HG02571 (cell line): ENCODE measurements at regions not wholly inside any gene's neighbourhood (a gene's known extent, or its start where the extent isn't known, plus 50 kb on each side); places are given as distances from the start of the nearest gene placed in this dataset.
"Not testable (repeated sequence)": the region's sequence is repeated elsewhere in the genome, so short reads cannot be mapped to it uniquely, and the experiment has no call there.

Source experiments
- ATAC-seq: cut with Tn5 transposase; IDR thresholded peaks from one replicate; pipeline ENCODE4 v1.9.1; 2021; ENCODE audit warnings: mild to moderate bottlenecking, moderate library complexity; ENCODE audit not compliant: unreplicated experiment

DNA sequence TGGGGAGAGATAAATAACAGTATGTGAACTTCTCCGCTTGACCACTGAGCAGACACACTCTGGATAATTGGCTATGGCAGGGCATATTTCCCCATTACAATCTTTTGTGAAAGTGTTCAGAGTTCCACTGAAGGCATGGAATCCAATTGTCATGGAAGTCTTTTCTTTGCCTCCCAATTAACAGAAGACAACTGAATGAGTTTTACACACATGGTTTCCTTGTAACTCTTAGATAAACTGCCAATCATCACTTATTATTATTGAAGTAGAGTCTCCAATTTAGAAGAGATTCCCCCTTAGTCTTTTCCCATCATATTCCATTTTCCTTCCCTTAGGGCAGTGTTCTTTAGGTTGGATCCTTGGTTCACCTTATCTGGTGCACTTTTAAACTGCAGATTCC lies 308.3 kb downstream of the NR2F2 start:
- ATAC-seq: no peak

DNA sequence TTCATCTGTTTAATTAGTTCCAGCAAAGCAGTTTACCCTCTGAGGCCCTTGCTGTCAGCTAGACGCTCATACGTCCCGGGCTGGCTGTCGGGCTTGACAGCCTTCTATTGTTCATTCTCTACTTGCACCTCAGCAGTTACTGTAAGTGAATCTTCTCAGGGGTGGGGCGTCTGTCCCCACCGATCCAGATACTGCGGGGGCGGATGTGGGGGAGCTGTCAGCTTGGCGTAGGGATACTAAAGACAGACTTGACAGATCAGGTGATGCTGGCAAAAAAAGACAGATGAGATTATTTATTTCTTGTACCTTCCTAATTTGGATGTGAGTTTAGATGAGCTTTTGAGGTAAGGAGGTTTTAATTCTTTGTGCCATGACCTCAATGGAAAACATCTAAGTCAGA lies 315.3 kb downstream of the NR2F2 start:
- no peak for ATAC-seq

DNA sequence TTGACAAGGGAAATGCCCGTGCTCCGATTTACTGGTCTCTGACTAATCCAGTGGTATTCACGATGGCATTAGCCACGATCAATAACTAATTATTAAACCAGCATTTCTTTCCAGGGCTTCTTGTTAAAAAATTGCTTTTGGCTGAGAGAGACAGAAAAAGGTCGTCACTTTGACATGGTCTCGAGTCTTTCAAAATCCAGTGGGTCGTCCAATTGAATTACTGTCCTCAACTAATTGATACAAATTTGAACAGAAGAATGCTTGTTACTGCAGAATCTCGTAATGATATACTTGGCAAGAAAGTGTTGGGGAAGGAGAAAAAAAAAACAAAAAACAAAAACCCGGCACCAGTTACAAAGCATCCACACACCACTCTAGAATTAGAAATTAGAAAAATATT lies 318.4 kb downstream of the NR2F2 start:
- no peak for ATAC-seq

DNA sequence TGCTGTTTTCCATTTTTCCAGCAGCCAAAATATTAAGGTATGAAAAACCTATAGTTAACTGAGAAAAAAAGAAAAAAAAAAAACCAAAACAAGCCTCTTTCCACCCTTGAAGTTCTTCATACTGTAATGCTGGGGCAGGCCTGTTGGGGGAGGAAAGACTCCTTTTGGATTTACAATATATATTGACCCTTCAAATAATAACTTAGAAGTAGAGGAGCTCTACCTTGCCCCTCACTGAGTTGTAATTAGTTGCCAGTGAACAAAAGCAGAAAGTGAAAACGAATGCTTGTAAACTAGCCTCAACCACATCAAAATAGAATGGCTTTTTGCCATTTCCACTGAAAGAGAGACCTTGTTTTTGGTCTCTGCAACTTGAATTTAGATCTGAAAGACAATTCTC lies 326.6 kb downstream of the NR2F2 start:
- ATAC-seq: no peak

DNA sequence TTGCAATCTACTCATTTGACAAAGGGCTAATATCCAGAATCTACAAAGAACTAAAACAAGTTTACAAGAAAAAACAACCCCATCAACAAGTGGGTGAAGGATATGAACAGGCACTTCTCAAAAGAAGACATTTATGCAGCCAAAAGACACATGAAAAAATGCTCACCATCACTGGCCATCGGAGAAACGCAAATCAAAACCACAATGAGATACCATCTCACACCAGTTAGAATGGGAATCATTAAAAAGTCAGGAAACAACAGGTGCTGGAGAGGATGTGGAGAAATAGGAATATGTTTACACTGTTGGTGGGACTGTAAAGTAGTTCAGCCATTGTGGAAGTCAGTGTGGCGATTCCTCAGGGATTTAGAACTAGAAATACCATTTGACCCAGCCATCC lies 336.5 kb downstream of the NR2F2 start:
- ATAC-seq: not testable (repeated sequence)

DNA sequence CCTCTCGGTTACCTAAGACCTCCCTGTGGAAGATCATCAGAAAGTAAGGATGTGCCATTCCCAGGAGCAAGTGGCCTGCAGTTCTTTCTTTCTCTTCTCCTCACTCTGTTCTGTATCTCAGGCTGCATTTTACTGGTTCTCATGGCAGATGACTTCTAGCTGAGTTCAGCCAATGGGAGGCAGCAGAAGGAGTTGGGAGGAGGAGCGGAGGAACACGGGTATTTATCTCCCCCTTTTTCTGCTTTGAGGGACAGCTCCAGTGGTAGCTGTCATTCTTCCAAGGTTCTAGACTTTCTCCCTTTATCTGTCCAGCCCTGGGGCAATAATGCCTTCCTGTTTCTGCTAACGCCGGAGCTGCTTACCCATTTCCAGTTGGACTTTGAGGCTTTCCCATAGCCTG lies 339.9 kb downstream of the NR2F2 start:
- ATAC-seq: no peak

DNA sequence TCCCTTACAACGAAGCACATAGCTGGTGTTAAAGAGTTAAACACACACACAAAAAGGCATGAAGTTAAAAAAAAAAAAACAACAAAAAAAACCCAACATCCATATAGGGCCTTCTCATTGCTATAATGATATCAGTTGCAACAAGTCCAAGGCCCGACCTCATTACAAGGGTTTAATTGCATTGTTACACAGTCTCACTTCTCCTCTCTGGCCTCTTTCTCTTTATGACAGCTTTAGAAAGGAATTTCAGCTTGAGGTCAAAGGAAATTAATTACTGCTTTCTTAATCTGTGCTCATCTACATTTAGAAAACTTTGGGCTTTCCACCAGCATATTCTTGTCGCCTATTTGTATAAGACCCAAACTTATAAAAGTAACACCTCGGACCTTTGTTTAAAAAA lies 342.1 kb downstream of the NR2F2 start:
- ATAC-seq: no peak

DNA sequence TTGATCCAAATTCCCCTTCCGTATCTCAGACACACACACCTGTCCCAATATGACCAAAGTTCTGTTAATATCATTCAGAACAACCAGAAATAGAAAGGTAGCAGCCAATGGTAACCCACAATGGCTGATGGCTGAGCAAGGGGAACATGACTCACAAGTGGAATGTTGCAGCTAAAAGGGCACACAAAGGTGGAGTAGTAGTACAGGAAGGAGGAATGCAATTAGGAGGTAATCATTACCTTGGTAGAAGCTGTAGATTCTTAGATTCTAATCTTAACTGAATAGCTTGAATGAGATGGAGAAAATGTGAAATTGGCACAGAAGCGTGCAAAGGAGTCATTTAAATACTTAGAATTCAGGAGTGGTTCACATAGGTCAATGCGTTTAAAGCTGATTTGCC lies 347.9 kb downstream of the NR2F2 start:
- ATAC-seq: no peak

DNA sequence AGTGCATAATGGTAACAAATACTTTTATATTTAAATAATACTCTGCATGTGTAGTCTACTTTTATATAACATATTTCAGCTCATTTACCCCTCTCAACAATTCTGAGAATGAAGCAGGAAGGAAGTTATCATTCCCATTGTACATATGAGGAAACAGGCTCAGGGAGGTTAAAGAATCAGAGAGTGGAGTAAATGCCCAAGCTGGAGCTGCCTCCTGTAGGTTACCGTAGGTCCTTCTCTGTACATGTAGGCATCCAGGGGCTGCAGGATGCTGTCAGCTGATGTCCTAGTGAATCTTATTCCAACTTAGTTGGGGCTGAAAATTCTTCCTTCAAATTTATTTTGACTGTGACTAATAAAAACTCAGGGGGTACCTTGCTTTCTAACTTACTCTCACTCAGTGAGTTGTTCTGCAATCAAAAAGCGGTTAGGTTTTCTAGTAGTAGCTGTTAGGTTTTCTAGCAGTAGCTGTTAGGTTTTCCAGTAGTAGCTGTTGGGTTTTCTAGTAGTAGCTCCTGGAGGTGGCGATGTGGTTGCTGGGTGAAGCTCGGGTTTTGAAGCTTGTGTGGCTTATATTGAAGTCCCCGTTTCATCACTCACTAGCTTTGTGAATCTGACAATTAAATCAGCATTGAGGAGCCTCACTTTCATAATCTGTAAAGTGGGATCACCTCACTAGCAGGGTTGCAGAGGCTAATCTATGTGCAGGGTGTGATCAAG lies 357.0 kb downstream of the NR2F2 start:
- ATAC-seq: no peak

DNA sequence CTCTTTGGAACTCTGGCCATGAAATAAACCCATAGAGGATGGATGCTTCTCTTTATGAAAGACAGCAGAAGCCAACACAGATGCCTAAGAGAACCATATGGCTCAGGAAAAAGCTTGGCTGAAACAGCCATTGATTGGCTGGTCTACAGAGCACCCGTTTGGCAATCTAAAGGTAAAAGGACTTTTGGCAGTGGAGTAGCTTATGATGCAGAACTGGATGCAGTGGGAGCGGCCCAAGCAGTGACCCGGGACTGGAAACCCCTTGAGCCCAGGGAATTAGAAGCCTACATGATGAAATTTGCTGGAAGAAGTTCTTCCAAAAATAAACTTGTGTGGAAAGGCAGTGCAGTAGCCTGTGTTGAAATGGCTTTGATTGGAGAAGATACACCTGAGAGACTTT lies 360.2 kb downstream of the NR2F2 start:
- no peak for ATAC-seq

DNA sequence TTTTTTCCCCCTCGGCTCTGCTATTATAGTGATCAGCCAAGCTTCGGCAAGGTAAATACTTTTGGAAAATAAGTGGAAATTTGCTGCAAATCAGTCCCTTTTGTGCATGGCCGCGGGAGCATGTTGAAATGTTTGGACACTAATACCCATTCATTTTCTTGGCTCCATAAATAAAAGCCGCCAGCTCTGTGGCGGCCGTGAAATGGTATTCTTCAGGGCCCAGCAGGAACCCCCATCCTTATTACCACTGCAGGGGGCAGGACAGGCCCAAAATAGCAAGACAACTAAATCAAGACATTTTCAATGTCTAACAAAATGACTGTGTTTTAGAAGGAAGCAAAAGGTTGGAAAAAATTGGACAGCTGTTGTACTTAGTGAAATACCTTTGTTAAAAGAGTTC lies 362.3 kb downstream of the NR2F2 start:
- no peak for ATAC-seq

DNA sequence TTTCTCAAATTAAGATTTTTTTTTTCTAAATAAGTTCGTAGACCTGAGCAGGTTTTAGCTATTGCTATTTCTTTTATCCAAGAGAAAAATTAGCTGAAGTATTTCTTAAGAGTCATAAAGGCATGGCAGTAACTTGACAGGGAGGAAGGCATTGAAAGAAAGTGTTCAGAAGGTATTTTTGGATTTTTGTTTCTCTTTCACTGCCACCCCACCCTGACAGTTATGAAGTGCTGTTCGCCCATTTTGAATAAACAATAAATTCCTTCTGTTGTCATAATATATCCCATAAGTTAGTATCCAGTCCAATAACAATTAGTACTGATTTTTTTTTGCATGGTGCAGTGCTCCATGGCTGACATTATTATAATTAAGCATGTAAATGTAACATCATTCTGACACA lies 363.0 kb downstream of the NR2F2 start:
- no peak for ATAC-seq

DNA sequence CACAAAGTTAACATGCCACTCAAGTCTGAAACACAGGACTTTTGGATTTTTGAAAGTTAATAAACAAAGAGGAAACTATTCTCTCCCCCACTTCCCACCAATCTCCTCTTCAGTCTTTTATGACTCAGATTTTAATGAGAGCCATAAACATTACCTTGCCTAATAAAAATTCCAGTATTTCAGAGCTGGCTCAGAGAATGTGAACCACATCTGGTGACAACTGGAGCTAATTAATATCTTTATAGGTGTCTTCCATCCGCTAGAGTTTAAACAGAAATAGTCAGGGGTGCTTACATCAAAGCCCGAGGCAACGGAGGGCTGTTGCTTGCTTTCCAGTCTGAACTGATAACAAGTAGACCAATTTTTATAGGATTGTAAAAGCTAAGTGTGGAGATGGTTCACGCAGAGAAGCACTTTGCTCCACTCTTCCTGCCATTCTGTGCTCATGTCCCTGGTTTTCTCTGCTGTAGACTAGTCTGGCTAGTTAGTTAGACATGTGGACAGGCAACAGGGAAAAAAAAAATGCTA lies 363.6 kb downstream of the NR2F2 start:
- ATAC-seq: no peak

DNA sequence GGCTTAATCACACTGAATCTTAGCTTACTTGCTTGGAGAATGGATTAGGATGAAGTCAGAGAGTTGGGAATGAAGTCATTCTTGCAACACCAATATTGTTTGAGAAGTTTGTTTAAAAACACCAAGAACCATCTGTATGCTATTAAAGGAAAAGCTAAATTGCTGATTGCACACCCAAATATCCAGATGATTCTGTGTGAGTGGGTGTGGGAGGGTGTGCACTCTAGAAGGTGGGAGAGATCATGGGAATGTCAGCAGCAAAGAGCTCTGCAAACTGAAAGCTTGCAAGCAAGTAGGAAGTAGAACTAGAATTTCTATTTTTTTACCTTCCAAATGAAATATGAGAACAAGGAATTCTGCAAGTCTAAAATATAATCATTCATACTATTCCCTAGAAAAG lies 364.9 kb downstream of the NR2F2 start:
- no peak for ATAC-seq

DNA sequence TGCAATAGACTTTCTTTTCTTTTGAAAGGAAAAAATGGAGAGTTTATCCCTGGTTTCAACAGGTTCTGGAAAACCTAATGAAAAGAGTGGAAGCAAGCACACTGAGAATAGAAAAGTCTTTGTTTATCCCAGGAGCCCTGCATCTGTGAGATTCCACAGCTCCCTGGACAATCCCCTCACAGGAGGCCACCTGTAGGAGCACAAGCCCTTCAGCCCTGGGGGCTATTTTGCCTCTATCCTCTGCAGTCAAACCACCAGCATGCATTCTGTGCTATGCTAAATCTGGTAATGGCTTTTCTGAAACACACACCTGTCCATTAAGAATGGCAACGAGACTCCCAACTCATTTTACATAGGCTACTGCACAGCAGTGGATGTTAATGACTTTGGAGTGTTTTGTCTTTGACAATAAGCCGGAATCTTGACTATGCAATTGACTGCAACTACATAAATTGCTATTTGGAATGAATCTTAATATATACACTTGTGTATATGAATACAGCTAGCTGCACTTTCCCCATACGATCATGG lies 369.4 kb downstream of the NR2F2 start:
- no peak for ATAC-seq

DNA sequence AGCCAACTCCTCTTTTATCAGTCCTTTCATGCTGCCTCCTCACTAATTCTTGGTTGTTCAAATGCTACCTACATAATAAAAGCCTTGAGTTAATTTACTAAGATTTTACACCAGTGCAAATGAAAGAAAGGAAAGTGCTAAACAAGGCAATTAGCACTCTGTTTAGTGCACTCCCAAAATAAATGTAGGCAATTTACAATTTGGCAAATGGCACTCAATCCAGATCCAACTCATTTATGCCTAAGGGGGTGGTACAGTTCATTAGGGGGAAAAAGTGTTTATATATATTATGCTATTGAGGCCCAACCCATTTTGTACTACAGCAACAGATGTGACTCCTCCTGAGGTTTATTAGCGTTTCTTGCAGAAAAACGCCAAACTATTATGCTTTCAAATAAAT lies 370.1 kb downstream of the NR2F2 start:
- no peak for ATAC-seq

DNA sequence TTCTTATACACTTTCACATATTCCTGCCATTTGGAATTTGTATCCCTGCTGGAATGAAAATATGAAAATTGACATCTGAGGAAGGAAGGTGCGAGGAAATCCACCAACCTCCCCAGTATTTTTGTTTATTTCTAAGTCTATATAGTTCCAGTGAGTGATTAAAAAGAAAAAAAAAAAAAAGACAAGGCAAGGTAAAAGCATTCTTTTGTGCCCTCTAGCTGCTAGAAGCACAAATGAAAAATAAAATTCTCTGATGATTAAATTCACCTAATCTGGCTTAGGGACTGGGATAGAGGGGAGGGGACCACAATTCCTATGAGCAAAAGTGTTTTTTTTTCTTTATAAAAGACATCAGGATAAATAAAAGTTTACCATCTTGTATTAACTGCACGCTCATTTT lies 370.9 kb downstream of the NR2F2 start:
- no peak for ATAC-seq

DNA sequence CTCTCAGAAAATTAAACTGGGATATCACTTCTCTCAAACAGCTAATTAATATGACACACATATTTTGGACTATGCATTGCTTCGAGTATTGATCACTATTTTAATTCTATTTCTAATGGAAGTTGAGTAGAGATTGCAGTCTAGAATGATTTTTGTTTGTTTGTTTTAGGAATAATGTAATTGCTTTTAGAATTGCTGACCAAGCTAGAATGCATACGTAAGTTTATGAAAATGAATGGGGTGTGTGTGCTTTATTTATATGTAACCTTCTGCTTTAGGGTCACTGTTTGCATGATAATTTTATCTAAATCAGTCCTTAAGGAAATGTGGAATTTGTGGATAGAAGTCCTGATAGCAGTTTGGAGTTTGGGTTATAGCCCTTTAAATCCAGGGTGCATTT lies 371.4 kb downstream of the NR2F2 start:
- no peak for ATAC-seq

DNA sequence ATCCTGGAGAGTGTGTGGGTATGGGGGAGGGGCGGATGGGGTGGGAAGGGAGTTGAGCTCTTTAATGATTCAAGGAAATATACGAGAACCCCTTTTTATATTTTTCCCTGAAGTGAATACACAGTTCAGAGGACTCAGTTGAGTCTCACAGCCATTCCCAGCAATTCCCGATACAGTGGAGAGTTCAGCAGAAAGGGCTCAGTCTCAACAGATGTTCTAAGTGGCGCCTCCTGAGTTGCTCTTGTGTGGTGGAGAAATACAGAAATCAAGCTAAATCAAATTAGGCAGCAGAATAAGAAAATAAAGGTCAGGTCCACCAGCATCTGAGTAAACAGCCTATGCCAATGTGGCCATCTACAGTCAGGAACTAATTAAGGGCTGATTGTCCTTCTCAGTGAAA lies 372.1 kb downstream of the NR2F2 start:
- no peak for ATAC-seq

DNA sequence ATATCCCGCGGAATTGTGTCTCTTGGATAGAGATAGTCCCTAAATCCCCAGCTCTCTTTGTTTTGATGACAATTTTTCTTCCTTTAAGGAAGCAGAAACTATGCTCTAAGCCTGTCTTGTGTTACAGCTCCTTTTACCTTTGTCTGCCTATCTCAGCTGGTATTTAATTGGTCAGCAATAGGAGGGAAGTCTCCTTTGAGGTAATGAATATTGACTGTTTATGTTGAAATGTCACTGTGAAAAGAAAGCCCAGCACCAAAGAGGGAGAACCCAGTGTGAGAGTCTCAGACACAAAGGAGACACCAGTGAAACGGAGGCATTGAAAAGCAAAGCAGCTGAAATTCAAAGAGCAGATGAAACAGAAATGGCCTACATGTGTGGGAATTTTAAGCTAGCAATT lies 372.6 kb downstream of the NR2F2 start:
- ATAC-seq: no peak

DNA sequence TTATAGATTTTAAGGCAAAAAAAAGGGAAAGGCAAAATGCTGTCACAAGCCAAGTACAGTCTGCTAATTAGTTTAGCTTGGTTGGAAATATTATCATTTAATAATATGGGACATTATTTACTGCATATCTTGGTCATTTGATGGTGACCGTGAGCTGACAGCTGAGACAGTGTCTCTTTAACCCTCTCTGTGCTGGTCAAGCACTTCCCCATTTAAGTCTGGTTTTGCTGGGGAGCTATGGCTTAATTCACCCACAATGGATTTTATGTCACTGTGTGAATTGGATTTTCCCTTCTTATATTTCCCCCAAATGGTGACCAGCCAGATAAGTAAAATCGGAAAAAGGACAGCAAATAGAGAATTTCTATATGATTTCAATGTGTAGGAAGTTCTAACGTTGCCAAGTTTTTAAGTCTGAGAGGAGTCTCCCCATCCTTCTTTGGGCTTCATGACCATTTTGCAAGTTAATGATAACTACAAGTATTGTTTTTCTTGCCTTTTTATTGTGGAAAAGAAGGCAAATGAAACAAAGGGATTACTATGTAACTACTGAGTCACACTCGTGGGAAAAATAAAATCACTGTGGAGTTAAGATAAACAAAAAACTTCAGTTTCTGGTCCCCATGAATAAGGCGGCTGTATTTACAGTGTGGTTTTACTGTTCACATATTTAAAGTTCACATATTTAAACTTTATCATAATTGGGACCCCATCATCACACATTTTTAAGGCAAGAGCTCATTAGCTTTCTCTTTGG lies 373.5 kb downstream of the NR2F2 start:
- no peak for ATAC-seq

DNA sequence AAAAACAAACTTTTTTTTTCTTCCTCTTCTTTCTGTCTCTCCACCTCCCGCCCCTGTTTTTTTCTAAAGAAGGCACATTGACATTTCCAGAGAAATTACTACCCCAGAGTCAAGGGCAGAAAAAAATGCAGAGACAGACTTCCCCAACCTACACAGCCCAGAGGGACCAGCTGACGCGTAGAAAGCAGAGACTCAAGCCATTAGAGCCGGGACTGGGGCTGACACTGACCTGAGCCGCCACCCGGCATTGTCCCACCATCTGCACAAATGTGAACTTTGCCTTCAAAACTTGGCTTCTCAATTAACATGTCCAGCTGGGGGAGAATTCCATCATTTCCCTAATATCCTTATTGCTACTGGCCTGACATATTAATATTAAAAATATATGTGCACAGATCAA lies 385.6 kb downstream of the NR2F2 start:
- ATAC-seq: no peak
